MM.1S (cell line): ENCODE measurements at regions not wholly inside any gene's neighbourhood (a gene's known extent, or its start where the extent isn't known, plus 50 kb on each side); places are given as distances from the start of the nearest gene placed in this dataset.

ENCODE experiments used
- EZH2 ChIP-seq: fragments of 300-600 bp; sonication (generic); optimal IDR thresholded peaks from 2 replicates; pipeline ENCODE3; 2017; ENCODE audit warnings: low read depth, mild to moderate bottlenecking, antibody characterized with exemption, low read length, mixed read lengths
- EZH2phosphoT487 ChIP-seq: fragments of 300-600 bp; sonication (generic); IDR thresholded peaks from 2 replicates; pipeline ENCODE4 v1.6.1; 2018; ENCODE audit warnings: antibody characterized with exemption, low read length
- TF ChIP-seq, protein P1 (sequence below): fragments of 300-600 bp; sonication (generic); IDR thresholded peaks from 2 replicates; pipeline ENCODE4 v1.5.1; 2016; ENCODE audit warnings: antibody characterized with exemption, low read length, mixed read lengths

DNA sequence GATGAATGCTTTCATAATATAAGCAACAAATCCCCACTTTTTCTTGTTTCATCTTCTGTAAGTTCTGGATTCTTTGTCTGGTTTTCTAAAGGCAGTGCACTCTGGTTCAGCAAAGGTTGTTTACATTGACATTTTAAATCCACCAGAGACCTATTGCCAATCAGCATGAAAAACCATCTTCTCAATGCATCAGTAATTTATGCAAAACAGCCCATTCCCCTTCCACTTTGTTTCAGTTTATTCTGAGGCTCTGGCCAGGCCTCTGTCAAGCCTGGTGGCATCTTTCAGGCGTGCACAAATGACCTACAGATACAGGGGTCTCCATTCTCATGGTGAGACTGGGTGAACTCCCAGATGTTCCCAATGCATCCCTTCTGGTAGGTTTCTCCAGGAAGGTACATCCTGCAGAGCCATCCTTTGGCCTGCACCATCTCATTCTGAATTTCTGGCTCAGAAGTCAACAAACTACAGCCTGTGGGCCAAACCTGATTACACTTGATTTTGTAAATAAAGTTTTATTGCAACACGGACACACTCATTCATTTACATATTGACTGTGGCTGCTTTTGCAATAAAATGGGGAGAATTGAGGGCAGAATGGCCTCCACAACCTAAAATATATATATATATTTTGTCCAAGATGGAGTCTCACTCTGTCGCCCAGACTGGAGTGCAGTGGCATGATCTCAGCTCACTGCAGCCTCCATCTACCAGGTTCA is 405.4 kb downstream of the PREX1 start:
- TF ChIP-seq, protein P1, sequence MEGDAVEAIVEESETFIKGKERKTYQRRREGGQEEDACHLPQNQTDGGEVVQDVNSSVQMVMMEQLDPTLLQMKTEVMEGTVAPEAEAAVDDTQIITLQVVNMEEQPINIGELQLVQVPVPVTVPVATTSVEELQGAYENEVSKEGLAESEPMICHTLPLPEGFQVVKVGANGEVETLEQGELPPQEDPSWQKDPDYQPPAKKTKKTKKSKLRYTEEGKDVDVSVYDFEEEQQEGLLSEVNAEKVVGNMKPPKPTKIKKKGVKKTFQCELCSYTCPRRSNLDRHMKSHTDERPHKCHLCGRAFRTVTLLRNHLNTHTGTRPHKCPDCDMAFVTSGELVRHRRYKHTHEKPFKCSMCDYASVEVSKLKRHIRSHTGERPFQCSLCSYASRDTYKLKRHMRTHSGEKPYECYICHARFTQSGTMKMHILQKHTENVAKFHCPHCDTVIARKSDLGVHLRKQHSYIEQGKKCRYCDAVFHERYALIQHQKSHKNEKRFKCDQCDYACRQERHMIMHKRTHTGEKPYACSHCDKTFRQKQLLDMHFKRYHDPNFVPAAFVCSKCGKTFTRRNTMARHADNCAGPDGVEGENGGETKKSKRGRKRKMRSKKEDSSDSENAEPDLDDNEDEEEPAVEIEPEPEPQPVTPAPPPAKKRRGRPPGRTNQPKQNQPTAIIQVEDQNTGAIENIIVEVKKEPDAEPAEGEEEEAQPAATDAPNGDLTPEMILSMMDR: no peak
- no peak for TF ChIP-seq EZH2phosphoT487
- no peak for TF ChIP-seq EZH2
